BLaER1 (cell line): ENCODE measurements at regions not wholly inside any gene's neighbourhood (a gene's known extent, or its start where the extent isn't known, plus 50 kb on each side); places are given as distances from the start of the nearest gene placed in this dataset.

Source experiments
- H3K27ac ChIP-seq: shearing (Covaris generic); formaldehyde crosslinking; 2 replicates; pipeline ENCODE4 v1.8.1; 2022
- H3K27me3 ChIP-seq: shearing (Covaris generic); formaldehyde crosslinking; 2 replicates; pipeline ENCODE4 v1.8.1; 2022
- H3K36me3 ChIP-seq: shearing (Covaris generic); formaldehyde crosslinking; 2 replicates; pipeline ENCODE4 v1.8.1; 2022
- H3K4me1 ChIP-seq: shearing (Covaris generic); formaldehyde crosslinking; 2 replicates; pipeline ENCODE4 v1.8.1; 2022
- H3K4me2 ChIP-seq: shearing (Covaris generic); formaldehyde crosslinking; 2 replicates; pipeline ENCODE4 v1.8.1; 2022
- H3K4me3 ChIP-seq: shearing (Covaris generic); formaldehyde crosslinking; 2 replicates; pipeline ENCODE4 v1.8.1; 2022
- H3K9ac ChIP-seq: shearing (Covaris generic); formaldehyde crosslinking; 2 replicates; pipeline ENCODE4 v1.8.1; 2022
- H3K9me3 ChIP-seq: shearing (Covaris generic); formaldehyde crosslinking; 2 replicates; pipeline ENCODE4 v1.8.1; 2022
- H4K20me1 ChIP-seq: shearing (Covaris generic); formaldehyde crosslinking; 2 replicates; pipeline ENCODE4 v1.8.1; 2022
- Cebpa-rat ChIP-seq: shearing (Covaris generic); IDR thresholded peaks from 2 replicates; pipeline ENCODE4 v1.8.1; 2022

GRCh38 chr11:105489446-105489845 is 120.4 kb upstream of the GRIA4 start:
- no peak for TF ChIP-seq Cebpa-rat
- H3K4me3 ChIP-seq, result no peak overlapping the region
- no peaks in the 10 kb centered on the region for H3K36me3 ChIP-seq
- no peak overlapping the region for H3K4me2 ChIP-seq
- no peaks in the 10 kb centered on the region for H3K4me1 ChIP-seq
- no peak overlapping the region for H3K27ac ChIP-seq
- H4K20me1 ChIP-seq, result no peaks in the 10 kb centered on the region
- H3K27me3 ChIP-seq, result no peaks in the 10 kb centered on the region
- no peaks in the 10 kb centered on the region for H3K9me3 ChIP-seq
- no peak overlapping the region for H3K9ac ChIP-seq

- H4K20me1 ChIP-seq, result no peaks in the 10 kb centered on the region
- H3K4me3 ChIP-seq, result no peak overlapping the region
- H3K4me2 ChIP-seq, result no peak overlapping the region
- no peak overlapping the region for H3K9ac ChIP-seq
- no peaks in the 10 kb centered on the region for H3K9me3 ChIP-seq
- no peak overlapping the region for H3K27ac ChIP-seq
- H3K36me3 ChIP-seq, result no peaks in the 10 kb centered on the region
- H3K27me3 ChIP-seq, result no peaks in the 10 kb centered on the region
- TF ChIP-seq Cebpa-rat, result no peak
- H3K4me1 ChIP-seq, result no peaks in the 10 kb centered on the region
These were observed 122.9 kb upstream of the GRIA4 start for GRCh38 chr11:105486929-105487328.

- H3K4me3 ChIP-seq, result no peak overlapping the region
- no peak overlapping the region for H3K27ac ChIP-seq
- no peaks in the 10 kb centered on the region for H3K4me1 ChIP-seq
- no peak for TF ChIP-seq Cebpa-rat
- H4K20me1 ChIP-seq, result no peaks in the 10 kb centered on the region
- H3K9me3 ChIP-seq, result no peaks in the 10 kb centered on the region
- no peaks in the 10 kb centered on the region for H3K36me3 ChIP-seq
- no peak overlapping the region for H3K9ac ChIP-seq
- H3K27me3 ChIP-seq, result no peaks in the 10 kb centered on the region
- H3K4me2 ChIP-seq, result no peak overlapping the region
These were observed 139.9 kb upstream of the GRIA4 start for GRCh38 chr11:105469931-105470330.

- TF ChIP-seq Cebpa-rat, result no peak
- Histone ChIP-seq H3K4me2 (no peak overlapping the region), H3K27ac (no peak overlapping the region), H3K9ac (no peak overlapping the region), H3K9me3 (no peaks in the 10 kb centered on the region), H3K27me3 (no peaks in the 10 kb centered on the region), H3K4me3 (no peak overlapping the region), H3K4me1 (no peaks in the 10 kb centered on the region), H4K20me1 (no peaks in the 10 kb centered on the region), H3K36me3 (no peaks in the 10 kb centered on the region)
These were observed 141.7 kb upstream of the GRIA4 start for GRCh38 chr11:105468154-105468553.

GRCh38 chr11:105466582-105467228 is 143.2 kb upstream of the GRIA4 start:
- Histone ChIP-seq H3K36me3 (no peaks in the 10 kb centered on the region), H4K20me1 (no peaks in the 10 kb centered on the region), H3K4me3 (no peak overlapping the region), H3K4me2 (no peak overlapping the region), H3K4me1 (no peaks in the 10 kb centered on the region), H3K9ac (no peak overlapping the region), H3K9me3 (no peaks in the 10 kb centered on the region), H3K27me3 (no peaks in the 10 kb centered on the region), H3K27ac (no peak overlapping the region)
- no peak for TF ChIP-seq Cebpa-rat

GRCh38 chr11:105458071-105458470 is 151.8 kb upstream of the GRIA4 start:
- Histone ChIP-seq H3K4me2 (no peak overlapping the region), H3K9ac (no peak overlapping the region), H3K4me1 (no peaks in the 10 kb centered on the region), H3K36me3 (no peaks in the 10 kb centered on the region), H3K9me3 (no peaks in the 10 kb centered on the region), H3K4me3 (no peak overlapping the region), H4K20me1 (no peaks in the 10 kb centered on the region), H3K27me3 (no peaks in the 10 kb centered on the region), H3K27ac (no peak overlapping the region)
- no peak for TF ChIP-seq Cebpa-rat

- H3K4me3 ChIP-seq, result no peak overlapping the region
These were observed 152.9 kb upstream of the GRIA4 start for GRCh38 chr11:105456950-105457349.

GRCh38 chr11:105449100-105449734 is 160.7 kb upstream of the GRIA4 start:
- Histone ChIP-seq H3K4me2 (no peak overlapping the region), H3K4me3 (no peak overlapping the region), H3K27me3 (no peaks in the 10 kb centered on the region), H3K27ac (no peak overlapping the region), H3K4me1 (0 out of 2 replicates have a peak, but pooled peaks cover 3% of the 10 kb centered on the region), H3K9ac (no peak overlapping the region), H3K9me3 (peaks cover 3% of the 10 kb centered on the region), H4K20me1 (no peaks in the 10 kb centered on the region), H3K36me3 (no peaks in the 10 kb centered on the region)
- TF ChIP-seq Cebpa-rat, result no peak

More at GRCh38 chr11:105456950-105457349, 152.9 kb upstream of the GRIA4 start:
- Histone ChIP-seq H4K20me1 (no peaks in the 10 kb centered on the region), H3K9ac (no peak overlapping the region), H3K27ac (no peak overlapping the region), H3K9me3 (no peaks in the 10 kb centered on the region), H3K36me3 (no peaks in the 10 kb centered on the region), H3K27me3 (no peaks in the 10 kb centered on the region), H3K4me2 (no peak overlapping the region), H3K4me1 (no peaks in the 10 kb centered on the region)
- no peak for TF ChIP-seq Cebpa-rat

GRCh38 chr11:105448703-105449079 is 161.2 kb upstream of the GRIA4 start:
- H3K27ac ChIP-seq, result no peak overlapping the region
- no peak overlapping the region for H3K9ac ChIP-seq
- H4K20me1 ChIP-seq, result no peaks in the 10 kb centered on the region
- no peaks in the 10 kb centered on the region for H3K27me3 ChIP-seq
- TF ChIP-seq Cebpa-rat, result no peak
- no peaks in the 10 kb centered on the region for H3K36me3 ChIP-seq
- no peak overlapping the region for H3K4me2 ChIP-seq
- H3K4me3 ChIP-seq, result no peak overlapping the region
- 0 out of 2 replicates have a peak, but pooled peaks cover 3% of the 10 kb centered on the region for H3K4me1 ChIP-seq
- H3K9me3 ChIP-seq, result peaks cover 8% of the 10 kb centered on the region

- TF ChIP-seq Cebpa-rat, result no peak
- H3K4me3 ChIP-seq, result no peak overlapping the region
- H3K4me1 ChIP-seq, result 0 out of 2 replicates have a peak, but pooled peaks cover 3% of the 10 kb centered on the region
- H3K9ac ChIP-seq, result no peak overlapping the region
- H3K27me3 ChIP-seq, result no peaks in the 10 kb centered on the region
- peaks cover 11% of the 10 kb centered on the region for H3K9me3 ChIP-seq
- H3K36me3 ChIP-seq, result no peaks in the 10 kb centered on the region
- H3K4me2 ChIP-seq, result no peak overlapping the region
- no peaks in the 10 kb centered on the region for H4K20me1 ChIP-seq
- no peak overlapping the region for H3K27ac ChIP-seq
These were observed 161.8 kb upstream of the GRIA4 start for GRCh38 chr11:105447936-105448702.
